ENCODE measurements at regions not wholly inside any gene's neighbourhood (a gene's known extent, or its start where the extent isn't known, plus 50 kb on each side); places are given as distances from the start of the nearest gene placed in this dataset.
"Not testable (repeated sequence)": the region's sequence is repeated elsewhere in the genome, so short reads cannot be mapped to it uniquely, and the experiment has no call there.

GRCh38 chr10:8173243-8173865, 118.9 kb downstream of the GATA3 start:
- no peak for DNase-seq (ENCODE audit: extremely low read depth in 1 of 2, low read depth in 1 of 2)

GRCh38 chr10:8173866-8174243, 119.4 kb downstream of the GATA3 start:
- DNase-seq (ENCODE audit: extremely low read depth in 1 of 2, low read depth in 1 of 2) = no peak

GRCh38 chr10:8174762-8175161, 120.3 kb downstream of the GATA3 start:
- no peak for DNase-seq (ENCODE audit: extremely low read depth in 1 of 2, low read depth in 1 of 2)

- not testable (repeated sequence) for DNase-seq (ENCODE audit: extremely low read depth in 1 of 2, low read depth in 1 of 2)
Measured at GRCh38 chr10:8177526-8177925, 123.0 kb downstream of the GATA3 start.

- not testable (repeated sequence) for DNase-seq (ENCODE audit: extremely low read depth in 1 of 2, low read depth in 1 of 2)
Measured at GRCh38 chr10:8179773-8180172, 125.3 kb downstream of the GATA3 start.

- DNase-seq (ENCODE audit: extremely low read depth in 1 of 2, low read depth in 1 of 2) = no peak
Measured at GRCh38 chr10:8180360-8181109, 126.0 kb downstream of the GATA3 start.

GRCh38 chr10:8181496-8182157, 127.1 kb downstream of the GATA3 start:
- no peak for DNase-seq (ENCODE audit: extremely low read depth in 1 of 2, low read depth in 1 of 2)

GRCh38 chr10:8182806-8183205, 128.3 kb downstream of the GATA3 start:
- no peak for DNase-seq (ENCODE audit: extremely low read depth in 1 of 2, low read depth in 1 of 2)

GRCh38 chr10:8183241-8183704, 128.8 kb downstream of the GATA3 start:
- no peak for DNase-seq (ENCODE audit: extremely low read depth in 1 of 2, low read depth in 1 of 2)

- DNase-seq (ENCODE audit: extremely low read depth in 1 of 2, low read depth in 1 of 2) = no peak
Measured at GRCh38 chr10:8187171-8187666, 132.7 kb downstream of the GATA3 start.

- DNase-seq (ENCODE audit: extremely low read depth in 1 of 2, low read depth in 1 of 2) = no peak
Measured at GRCh38 chr10:8189458-8189857, 135.0 kb downstream of the GATA3 start.

- no peak for DNase-seq (ENCODE audit: extremely low read depth in 1 of 2, low read depth in 1 of 2)
Measured at GRCh38 chr10:8192301-8192700, 137.8 kb downstream of the GATA3 start.

- no peak for DNase-seq (ENCODE audit: extremely low read depth in 1 of 2, low read depth in 1 of 2)
Measured at GRCh38 chr10:8193546-8193945, 139.1 kb downstream of the GATA3 start.

GRCh38 chr10:8194050-8194449, 139.6 kb downstream of the GATA3 start:
- no peak for DNase-seq (ENCODE audit: extremely low read depth in 1 of 2, low read depth in 1 of 2)

GRCh38 chr10:8206882-8207281, 152.4 kb downstream of the GATA3 start:
- no peak for DNase-seq (ENCODE audit: extremely low read depth in 1 of 2, low read depth in 1 of 2)

GRCh38 chr10:8211631-8212030, 157.1 kb downstream of the GATA3 start:
- DNase-seq (ENCODE audit: extremely low read depth in 1 of 2, low read depth in 1 of 2) = no peak

GRCh38 chr10:8213735-8214134, 159.2 kb downstream of the GATA3 start:
- no peak for DNase-seq (ENCODE audit: extremely low read depth in 1 of 2, low read depth in 1 of 2)

GRCh38 chr10:8214587-8214986, 160.1 kb downstream of the GATA3 start:
- no peak for DNase-seq (ENCODE audit: extremely low read depth in 1 of 2, low read depth in 1 of 2)

- DNase-seq (ENCODE audit: extremely low read depth in 1 of 2, low read depth in 1 of 2) = no peak
Measured at GRCh38 chr10:8216893-8217292, 162.4 kb downstream of the GATA3 start.

GRCh38 chr10:8221451-8221850, 167.0 kb downstream of the GATA3 start:
- no peak for DNase-seq (ENCODE audit: extremely low read depth in 1 of 2, low read depth in 1 of 2)

GRCh38 chr10:8224591-8224990, 170.1 kb downstream of the GATA3 start:
- DNase-seq (ENCODE audit: extremely low read depth in 1 of 2, low read depth in 1 of 2) = no peak

GRCh38 chr10:8225187-8225586, 170.7 kb downstream of the GATA3 start:
- no peak for DNase-seq (ENCODE audit: extremely low read depth in 1 of 2, low read depth in 1 of 2)

Data from stimulated activated CD8-positive, alpha-beta memory T cell treated with anti-CD3 and anti-CD28 coated beads, Interleukin-7, amount 100 ng/mL, for 48 hours (primary cell).